Retinal pigment epithelial cell (primary cell): ENCODE measurements at regions not wholly inside any gene's neighbourhood (a gene's known extent, or its start where the extent isn't known, plus 50 kb on each side); places are given as distances from the start of the nearest gene placed in this dataset.
"Not testable (repeated sequence)": the region's sequence is repeated elsewhere in the genome, so short reads cannot be mapped to it uniquely, and the experiment has no call there.

Experiments
- DNase-seq: peaks from one replicate; pipeline ENCODE4 v3.0.0-alpha.2; 2010; ENCODE audit warnings: low read depth
- H3K4me3 ChIP-seq: 2 replicates; pipeline ENCODE4 v1.5.1; 2011; ENCODE audit warnings: mild to moderate bottlenecking, low read length, control low read depth, moderate library complexity
- CTCF ChIP-seq: conservative IDR thresholded peaks from 2 replicates; pipeline ENCODE4 v1.5.1; 2011; ENCODE audit warnings: low read depth, low read length, control low read depth, inconsistent platforms

GRCh38 chr5:68026092-68026885 is 189.3 kb upstream of the PIK3R1 start:
- no peak overlapping the region for H3K4me3 ChIP-seq
- no peak for TF ChIP-seq CTCF
- no peak for DNase-seq

- TF ChIP-seq CTCF, result no peak
- no peak overlapping the region for H3K4me3 ChIP-seq
- no peak for DNase-seq
These were observed 191.1 kb upstream of the PIK3R1 start for GRCh38 chr5:68024426-68024825.

- no peak for DNase-seq
- H3K4me3 ChIP-seq, result no peak overlapping the region
- no peak for TF ChIP-seq CTCF
These were observed 193.6 kb upstream of the PIK3R1 start for GRCh38 chr5:68021916-68022315.

- no peak overlapping the region for H3K4me3 ChIP-seq
- DNase-seq, result no peak
- TF ChIP-seq CTCF, result no peak
These were observed 194.3 kb upstream of the PIK3R1 start for GRCh38 chr5:68021227-68021626.

GRCh38 chr5:68020461-68020969 is 195.0 kb upstream of the PIK3R1 start:
- DNase-seq, H3K4me3 ChIP-seq: not testable (repeated sequence)

GRCh38 chr5:68015381-68016302 is 199.9 kb upstream of the PIK3R1 start:
- no peak for TF ChIP-seq CTCF
- no peak overlapping the region for H3K4me3 ChIP-seq
- DNase-seq, result no peak

- TF ChIP-seq CTCF, result no peak
- DNase-seq, result no peak
- no peak overlapping the region for H3K4me3 ChIP-seq
These were observed 202.7 kb upstream of the PIK3R1 start for GRCh38 chr5:68012831-68013230.
